ENCODE measurements at regions not wholly inside any gene's neighbourhood (a gene's known extent, or its start where the extent isn't known, plus 50 kb on each side); places are given as distances from the start of the nearest gene placed in this dataset.

DNA sequence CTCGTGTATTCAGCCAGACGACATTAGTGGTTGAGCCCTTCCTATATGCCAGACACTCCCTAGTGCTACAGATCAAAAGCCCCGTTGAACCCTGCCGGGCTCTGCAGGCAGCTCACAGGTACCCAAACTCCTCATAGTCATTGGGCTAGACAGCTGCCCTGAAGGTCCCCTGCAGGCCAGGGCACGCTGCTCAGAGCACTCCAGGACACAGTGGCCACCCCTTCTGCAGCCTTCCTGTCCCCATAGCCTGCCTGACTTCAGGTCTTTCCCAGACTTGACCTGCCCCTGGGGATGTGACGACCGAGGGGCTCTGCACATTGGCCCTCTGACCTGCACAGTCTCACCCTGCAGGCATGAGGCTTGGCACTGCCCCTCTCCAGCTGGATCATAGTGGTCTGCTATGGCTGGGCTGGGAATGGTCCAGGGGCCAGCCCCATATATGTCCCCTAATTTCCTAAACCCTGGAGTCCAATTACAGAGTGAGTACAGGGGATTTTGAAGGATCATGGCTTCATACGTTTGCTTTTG lies 64.2 kb upstream of the UBAC2 start:
- TF ChIP-seq, protein P1, sequence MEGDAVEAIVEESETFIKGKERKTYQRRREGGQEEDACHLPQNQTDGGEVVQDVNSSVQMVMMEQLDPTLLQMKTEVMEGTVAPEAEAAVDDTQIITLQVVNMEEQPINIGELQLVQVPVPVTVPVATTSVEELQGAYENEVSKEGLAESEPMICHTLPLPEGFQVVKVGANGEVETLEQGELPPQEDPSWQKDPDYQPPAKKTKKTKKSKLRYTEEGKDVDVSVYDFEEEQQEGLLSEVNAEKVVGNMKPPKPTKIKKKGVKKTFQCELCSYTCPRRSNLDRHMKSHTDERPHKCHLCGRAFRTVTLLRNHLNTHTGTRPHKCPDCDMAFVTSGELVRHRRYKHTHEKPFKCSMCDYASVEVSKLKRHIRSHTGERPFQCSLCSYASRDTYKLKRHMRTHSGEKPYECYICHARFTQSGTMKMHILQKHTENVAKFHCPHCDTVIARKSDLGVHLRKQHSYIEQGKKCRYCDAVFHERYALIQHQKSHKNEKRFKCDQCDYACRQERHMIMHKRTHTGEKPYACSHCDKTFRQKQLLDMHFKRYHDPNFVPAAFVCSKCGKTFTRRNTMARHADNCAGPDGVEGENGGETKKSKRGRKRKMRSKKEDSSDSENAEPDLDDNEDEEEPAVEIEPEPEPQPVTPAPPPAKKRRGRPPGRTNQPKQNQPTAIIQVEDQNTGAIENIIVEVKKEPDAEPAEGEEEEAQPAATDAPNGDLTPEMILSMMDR (optimal IDR thresholded peaks at IDR 0.05 in 1 of 3, IDR thresholded peaks at IDR 0.05 in 1 of 3, conservative IDR thresholded peaks at IDR 0.05 in 1 of 3; ENCODE audit: extremely low read depth in 1 of 3, insufficient read depth in 2 of 3, low read length in 3 of 3), result no peak
- no peak for TF ChIP-seq EZH2 (IDR thresholded peaks at IDR 0.05; ENCODE audit: low read length)
